Fibroblast of villous mesenchyme (primary cell): ENCODE measurements at regions not wholly inside any gene's neighbourhood (a gene's known extent, or its start where the extent isn't known, plus 50 kb on each side); places are given as distances from the start of the nearest gene placed in this dataset.

ENCODE experiments used
- DNase-seq: peaks from one replicate; pipeline ENCODE4 v3.0.0-alpha.2; 2010; ENCODE audit warnings: low read depth
- H3K4me3 ChIP-seq: 2 replicates; pipeline ENCODE4 v1.5.1; 2011; ENCODE audit warnings: low read depth, mild to moderate bottlenecking, low read length
- TF ChIP-seq, protein P1 (sequence below): IDR thresholded peaks from 2 replicates; pipeline ENCODE4 v1.5.1; 2012; ENCODE audit warnings: low read depth, mild to moderate bottlenecking, low read length; ENCODE audit not compliant: insufficient read depth

DNA sequence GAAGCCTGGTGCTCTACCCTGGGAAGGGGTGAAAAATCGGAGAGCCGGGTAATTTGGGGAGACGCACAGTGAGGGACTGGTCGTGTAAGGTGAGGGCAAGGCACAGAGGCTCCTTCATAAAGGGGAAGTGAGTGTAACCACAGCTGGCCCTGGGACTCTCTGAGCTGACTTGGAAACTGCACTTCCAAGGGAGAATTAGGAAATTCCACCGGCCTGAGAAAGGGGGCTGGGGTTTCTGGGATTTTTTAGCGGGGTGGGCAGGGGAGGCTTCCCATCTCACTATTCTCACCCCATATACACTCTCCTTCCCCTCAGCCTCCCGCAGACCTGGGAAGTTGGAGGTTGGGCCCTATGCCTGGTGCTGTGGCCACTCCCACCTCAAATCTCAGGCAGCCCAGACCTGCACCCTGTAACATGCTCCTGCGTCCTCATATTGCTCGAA lies 88.3 kb upstream of the IPO9 start:
- TF ChIP-seq, protein P1, sequence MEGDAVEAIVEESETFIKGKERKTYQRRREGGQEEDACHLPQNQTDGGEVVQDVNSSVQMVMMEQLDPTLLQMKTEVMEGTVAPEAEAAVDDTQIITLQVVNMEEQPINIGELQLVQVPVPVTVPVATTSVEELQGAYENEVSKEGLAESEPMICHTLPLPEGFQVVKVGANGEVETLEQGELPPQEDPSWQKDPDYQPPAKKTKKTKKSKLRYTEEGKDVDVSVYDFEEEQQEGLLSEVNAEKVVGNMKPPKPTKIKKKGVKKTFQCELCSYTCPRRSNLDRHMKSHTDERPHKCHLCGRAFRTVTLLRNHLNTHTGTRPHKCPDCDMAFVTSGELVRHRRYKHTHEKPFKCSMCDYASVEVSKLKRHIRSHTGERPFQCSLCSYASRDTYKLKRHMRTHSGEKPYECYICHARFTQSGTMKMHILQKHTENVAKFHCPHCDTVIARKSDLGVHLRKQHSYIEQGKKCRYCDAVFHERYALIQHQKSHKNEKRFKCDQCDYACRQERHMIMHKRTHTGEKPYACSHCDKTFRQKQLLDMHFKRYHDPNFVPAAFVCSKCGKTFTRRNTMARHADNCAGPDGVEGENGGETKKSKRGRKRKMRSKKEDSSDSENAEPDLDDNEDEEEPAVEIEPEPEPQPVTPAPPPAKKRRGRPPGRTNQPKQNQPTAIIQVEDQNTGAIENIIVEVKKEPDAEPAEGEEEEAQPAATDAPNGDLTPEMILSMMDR, result no peak
- H3K4me3 ChIP-seq, result peak overlapping the region; percentile 87
- no peak for DNase-seq

DNA sequence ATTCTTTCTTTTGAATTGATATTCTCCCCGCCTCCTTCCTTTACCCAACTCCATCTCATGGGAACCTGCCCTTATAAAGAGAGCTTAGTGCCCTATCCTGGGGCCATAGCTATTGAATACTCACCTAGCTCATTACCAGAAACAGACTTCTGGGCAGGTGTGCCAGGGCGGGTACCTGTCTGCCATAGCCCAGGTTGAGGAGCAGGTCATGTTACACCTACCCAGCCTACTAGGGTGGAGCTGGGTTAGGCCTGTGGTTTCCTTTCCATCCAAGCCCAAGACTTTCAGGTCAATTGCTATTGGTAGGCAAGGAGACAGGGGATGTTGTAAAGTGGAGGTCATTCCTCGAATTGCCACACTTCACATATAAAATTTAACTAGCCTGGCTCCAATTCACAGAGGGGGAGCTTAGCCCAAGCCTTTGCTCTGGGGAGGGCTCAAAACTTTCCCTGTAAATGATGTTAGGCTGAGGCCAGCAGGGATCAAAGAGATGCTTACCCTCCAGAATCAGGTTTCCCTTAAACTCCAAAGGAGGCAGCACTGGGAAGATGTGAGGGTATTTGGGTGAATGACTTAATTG lies 87.1 kb upstream of the IPO9 start:
- DNase-seq, result peak; percentile 85
- H3K4me3 ChIP-seq, result peak overlapping the region; percentile 87
- TF ChIP-seq, protein P1, result no peak

DNA sequence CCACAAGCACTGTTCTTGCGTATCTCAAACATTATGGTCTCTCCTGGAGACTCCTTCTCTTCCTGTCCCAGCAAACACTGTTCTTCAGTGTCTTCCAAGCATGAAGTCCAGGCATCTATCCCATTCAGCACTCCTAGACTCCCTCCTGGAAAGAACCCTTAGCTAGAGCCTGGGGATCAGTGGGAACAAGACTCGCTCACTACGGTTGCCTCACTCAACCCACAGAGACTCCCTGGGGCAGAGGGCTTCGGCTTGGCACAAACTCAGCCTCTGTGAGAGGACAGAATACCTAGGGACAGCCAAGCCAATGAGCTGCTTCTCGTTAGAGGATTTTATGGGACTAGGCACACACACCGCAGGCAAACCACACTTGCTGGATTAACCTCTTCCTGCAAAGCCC lies 86.5 kb upstream of the IPO9 start:
- TF ChIP-seq, protein P1, result no peak
- peak; percentile 75 for DNase-seq
- peak overlapping the region; percentile 87 for H3K4me3 ChIP-seq

DNA sequence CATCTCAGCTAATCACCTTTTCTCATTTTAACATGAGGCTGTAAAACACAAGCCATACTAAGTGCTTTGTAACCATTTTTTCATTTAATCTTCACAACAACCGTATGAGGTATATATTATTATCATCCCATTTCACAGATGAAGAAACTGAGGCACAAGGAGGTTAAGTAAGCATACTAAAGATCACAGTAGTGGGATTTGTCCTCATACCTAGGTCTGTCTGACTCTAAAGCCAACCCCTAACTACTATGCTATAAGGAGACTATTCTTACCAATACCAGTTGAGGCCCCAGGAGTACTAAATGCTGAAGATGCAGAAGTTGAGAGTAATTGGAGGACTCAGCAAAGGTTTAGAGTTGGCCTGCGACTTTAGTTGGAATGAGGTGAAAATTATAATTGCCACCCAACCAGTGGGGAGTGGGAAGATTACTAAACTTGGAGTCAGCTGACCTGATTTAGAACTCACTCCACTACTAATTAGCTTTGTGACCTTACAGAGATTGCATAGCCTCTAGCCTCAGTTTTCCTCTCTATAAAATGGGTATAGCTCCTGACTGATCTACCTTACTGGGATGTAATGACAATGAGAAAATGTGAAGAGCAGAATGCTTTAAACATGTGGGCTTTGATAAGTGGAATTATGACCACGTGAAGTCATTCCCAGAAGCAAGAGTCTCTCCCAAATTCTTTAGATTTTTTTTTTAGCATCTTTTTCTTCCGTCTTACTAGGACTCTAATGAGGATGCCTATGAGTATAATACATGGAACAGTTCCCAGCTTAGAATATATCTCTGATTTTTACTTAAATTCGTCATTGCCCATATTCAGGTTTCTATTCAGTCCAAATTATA lies 85.8 kb upstream of the IPO9 start:
- peak overlapping the region; percentile 87 for H3K4me3 ChIP-seq
- DNase-seq, result no peak
- TF ChIP-seq, protein P1, result no peak

DNA sequence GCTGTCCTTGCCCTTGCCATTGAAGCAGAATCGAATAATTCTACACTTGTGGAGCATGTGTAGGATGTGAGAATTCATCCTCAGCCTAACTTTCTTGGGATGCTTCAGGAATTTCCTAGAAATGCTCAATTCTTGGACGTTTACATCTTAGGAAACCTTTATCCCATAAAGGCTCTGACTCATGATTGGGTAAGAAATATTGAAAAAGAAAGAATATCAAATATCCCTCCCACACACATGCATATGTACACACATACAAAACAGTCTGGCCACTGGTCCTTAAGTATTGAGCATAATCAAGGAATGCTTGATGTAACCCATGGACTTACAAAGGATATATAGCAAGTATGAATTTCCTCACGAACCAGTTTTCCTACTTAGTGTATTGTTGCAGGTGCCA lies 83.9 kb upstream of the IPO9 start:
- peak; percentile 86 for DNase-seq
- TF ChIP-seq, protein P1, result no peak
- H3K4me3 ChIP-seq, result no peak overlapping the region

DNA sequence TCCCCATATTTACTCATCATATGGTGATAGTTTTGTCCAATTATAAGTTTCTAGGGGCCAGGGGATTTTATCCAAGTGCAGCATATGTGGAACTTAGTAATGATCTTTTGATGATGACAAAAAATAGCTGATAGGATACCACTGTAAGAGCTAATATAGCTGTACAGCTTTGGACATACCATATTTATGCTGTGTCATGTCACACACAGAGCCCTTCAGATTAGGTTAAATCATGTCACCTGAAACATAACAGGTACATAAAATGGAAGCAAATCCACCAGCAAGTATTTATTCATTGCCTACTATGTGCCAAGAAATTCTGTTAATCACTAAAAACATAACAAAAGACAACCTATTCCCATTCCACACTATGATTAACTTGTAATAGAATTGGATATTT lies 82.8 kb upstream of the IPO9 start:
- no peak for DNase-seq
- TF ChIP-seq, protein P1, result no peak
- no peak overlapping the region for H3K4me3 ChIP-seq
